ENCODE measurements at regions not wholly inside any gene's neighbourhood (a gene's known extent, or its start where the extent isn't known, plus 50 kb on each side); places are given as distances from the start of the nearest gene placed in this dataset.

DNA sequence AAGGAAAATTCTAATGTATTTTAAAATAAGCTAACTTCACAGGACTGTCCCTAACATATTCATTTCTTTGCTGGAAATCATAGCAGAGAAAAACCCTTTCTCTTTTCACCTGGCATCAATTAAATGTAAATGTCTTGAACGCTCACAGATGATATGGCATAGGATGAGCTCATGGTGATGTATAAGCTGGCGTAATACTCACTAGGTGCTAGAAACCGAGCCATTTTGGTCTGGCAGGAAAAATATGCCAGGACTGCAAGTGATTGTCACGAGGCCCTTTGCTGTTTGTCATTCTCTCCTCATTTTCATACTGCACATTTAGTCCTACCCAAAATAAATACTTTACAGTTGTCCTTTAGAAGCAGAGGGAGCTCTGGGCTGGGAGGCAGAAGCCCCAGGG is 222.7 kb upstream of the LNX1 start:
- H3F3A ChIP-seq (ENCODE audit: insufficient read depth, low read length, poor library complexity, severe bottlenecking) = no peaks in the 10 kb centered on the region
- H3K27me3 ChIP-seq (ENCODE audit: insufficient read depth, low read depth, low read length) = no peaks in the 10 kb centered on the region
- H2AFZ ChIP-seq (ENCODE audit: low read depth, low read length) = no peak overlapping the region
- no peak for TF ChIP-seq EP300 (conservative IDR thresholded peaks at IDR 0.05; ENCODE audit: poor library complexity, severe bottlenecking)
- no peak for TF ChIP-seq SMC3 (conservative IDR thresholded peaks at IDR 0.05; ENCODE audit: poor library complexity)
- no peak for TF ChIP-seq EZH2 (IDR thresholded peaks at IDR 0.05; ENCODE audit: borderline replicate concordance, insufficient read depth, low read length, poor library complexity, severe bottlenecking)
- TF ChIP-seq, protein P1, sequence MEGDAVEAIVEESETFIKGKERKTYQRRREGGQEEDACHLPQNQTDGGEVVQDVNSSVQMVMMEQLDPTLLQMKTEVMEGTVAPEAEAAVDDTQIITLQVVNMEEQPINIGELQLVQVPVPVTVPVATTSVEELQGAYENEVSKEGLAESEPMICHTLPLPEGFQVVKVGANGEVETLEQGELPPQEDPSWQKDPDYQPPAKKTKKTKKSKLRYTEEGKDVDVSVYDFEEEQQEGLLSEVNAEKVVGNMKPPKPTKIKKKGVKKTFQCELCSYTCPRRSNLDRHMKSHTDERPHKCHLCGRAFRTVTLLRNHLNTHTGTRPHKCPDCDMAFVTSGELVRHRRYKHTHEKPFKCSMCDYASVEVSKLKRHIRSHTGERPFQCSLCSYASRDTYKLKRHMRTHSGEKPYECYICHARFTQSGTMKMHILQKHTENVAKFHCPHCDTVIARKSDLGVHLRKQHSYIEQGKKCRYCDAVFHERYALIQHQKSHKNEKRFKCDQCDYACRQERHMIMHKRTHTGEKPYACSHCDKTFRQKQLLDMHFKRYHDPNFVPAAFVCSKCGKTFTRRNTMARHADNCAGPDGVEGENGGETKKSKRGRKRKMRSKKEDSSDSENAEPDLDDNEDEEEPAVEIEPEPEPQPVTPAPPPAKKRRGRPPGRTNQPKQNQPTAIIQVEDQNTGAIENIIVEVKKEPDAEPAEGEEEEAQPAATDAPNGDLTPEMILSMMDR (IDR thresholded peaks at IDR 0.05; ENCODE audit: poor library complexity, severe bottlenecking) = no peak
- TF ChIP-seq, protein P2, sequence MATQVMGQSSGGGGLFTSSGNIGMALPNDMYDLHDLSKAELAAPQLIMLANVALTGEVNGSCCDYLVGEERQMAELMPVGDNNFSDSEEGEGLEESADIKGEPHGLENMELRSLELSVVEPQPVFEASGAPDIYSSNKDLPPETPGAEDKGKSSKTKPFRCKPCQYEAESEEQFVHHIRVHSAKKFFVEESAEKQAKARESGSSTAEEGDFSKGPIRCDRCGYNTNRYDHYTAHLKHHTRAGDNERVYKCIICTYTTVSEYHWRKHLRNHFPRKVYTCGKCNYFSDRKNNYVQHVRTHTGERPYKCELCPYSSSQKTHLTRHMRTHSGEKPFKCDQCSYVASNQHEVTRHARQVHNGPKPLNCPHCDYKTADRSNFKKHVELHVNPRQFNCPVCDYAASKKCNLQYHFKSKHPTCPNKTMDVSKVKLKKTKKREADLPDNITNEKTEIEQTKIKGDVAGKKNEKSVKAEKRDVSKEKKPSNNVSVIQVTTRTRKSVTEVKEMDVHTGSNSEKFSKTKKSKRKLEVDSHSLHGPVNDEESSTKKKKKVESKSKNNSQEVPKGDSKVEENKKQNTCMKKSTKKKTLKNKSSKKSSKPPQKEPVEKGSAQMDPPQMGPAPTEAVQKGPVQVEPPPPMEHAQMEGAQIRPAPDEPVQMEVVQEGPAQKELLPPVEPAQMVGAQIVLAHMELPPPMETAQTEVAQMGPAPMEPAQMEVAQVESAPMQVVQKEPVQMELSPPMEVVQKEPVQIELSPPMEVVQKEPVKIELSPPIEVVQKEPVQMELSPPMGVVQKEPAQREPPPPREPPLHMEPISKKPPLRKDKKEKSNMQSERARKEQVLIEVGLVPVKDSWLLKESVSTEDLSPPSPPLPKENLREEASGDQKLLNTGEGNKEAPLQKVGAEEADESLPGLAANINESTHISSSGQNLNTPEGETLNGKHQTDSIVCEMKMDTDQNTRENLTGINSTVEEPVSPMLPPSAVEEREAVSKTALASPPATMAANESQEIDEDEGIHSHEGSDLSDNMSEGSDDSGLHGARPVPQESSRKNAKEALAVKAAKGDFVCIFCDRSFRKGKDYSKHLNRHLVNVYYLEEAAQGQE (IDR thresholded peaks at IDR 0.05; ENCODE audit: borderline replicate concordance) = no peak
- TF ChIP-seq POLR2AphosphoS5 (IDR thresholded peaks at IDR 0.05) = no peak
- no peak for TF ChIP-seq RAD21 (conservative IDR thresholded peaks at IDR 0.05)
- H4K20me1 ChIP-seq (ENCODE audit: insufficient read depth) = no peaks in the 10 kb centered on the region
- no peak overlapping the region for H3K9ac ChIP-seq (ENCODE audit: low read length)
- no peaks in the 10 kb centered on the region for H3K36me3 ChIP-seq (ENCODE audit: insufficient read depth, low read length)
- no peaks in the 10 kb centered on the region for H3K79me2 ChIP-seq (replicated peaks; ENCODE audit: insufficient read depth, low read length)
- H3K4me3 ChIP-seq (ENCODE audit: low read length) = no peak overlapping the region
- H3K27ac ChIP-seq (ENCODE audit: low read length) = no peak overlapping the region
- no peaks in the 10 kb centered on the region for H3K9me2 ChIP-seq (ENCODE audit: insufficient read depth, low read length)
- no peaks in the 10 kb centered on the region for H3K9me3 ChIP-seq (ENCODE audit: low read length)
- no peak overlapping the region for H3K4me2 ChIP-seq (ENCODE audit: low read length)

DNA sequence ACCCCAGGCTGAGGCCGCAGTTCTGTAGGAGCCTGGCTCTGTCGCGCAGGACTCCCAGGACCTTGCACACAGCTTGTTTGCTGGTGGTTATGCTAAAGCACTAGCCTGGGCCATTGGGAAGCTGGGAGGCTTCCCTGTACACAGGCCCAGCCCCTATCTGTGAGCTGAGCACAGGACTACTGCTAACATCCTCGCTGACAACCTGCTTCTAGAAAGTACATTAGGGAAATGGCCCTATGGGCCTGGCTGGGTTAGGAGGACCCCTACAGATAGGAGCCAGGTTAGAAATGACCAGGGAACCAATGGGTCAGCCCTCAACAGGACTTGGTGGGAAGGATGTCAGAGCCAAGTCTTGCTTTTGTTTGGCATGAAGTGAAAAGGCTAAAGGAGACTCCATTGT is 219.4 kb upstream of the LNX1 start:
- Histone ChIP-seq H2AFZ (ENCODE audit: low read depth, low read length) (no peak overlapping the region), H3K4me2 (ENCODE audit: low read length) (no peak overlapping the region), H3K9me2 (ENCODE audit: insufficient read depth, low read length) (no peaks in the 10 kb centered on the region), H3K79me2 (replicated peaks; ENCODE audit: insufficient read depth, low read length) (no peaks in the 10 kb centered on the region), H3F3A (ENCODE audit: insufficient read depth, low read length, poor library complexity, severe bottlenecking) (no peaks in the 10 kb centered on the region), H3K27ac (ENCODE audit: low read length) (no peak overlapping the region), H3K9ac (ENCODE audit: low read length) (no peak overlapping the region), H3K36me3 (ENCODE audit: insufficient read depth, low read length) (no peaks in the 10 kb centered on the region), H4K20me1 (ENCODE audit: insufficient read depth) (no peaks in the 10 kb centered on the region), H3K27me3 (ENCODE audit: insufficient read depth, low read depth, low read length) (no peaks in the 10 kb centered on the region), H3K9me3 (ENCODE audit: low read length) (no peaks in the 10 kb centered on the region), H3K4me3 (ENCODE audit: low read length) (no peak overlapping the region)
- no peak for TF ChIP-seq TAF1 (IDR thresholded peaks at IDR 0.05; ENCODE audit: low read depth)
- TF ChIP-seq, protein P1 (IDR thresholded peaks at IDR 0.05; ENCODE audit: poor library complexity, severe bottlenecking) = no peak
- TF ChIP-seq, protein P2 (IDR thresholded peaks at IDR 0.05; ENCODE audit: borderline replicate concordance) = no peak
- no peak for TF ChIP-seq POLR2AphosphoS5 (IDR thresholded peaks at IDR 0.05)
- no peak for TF ChIP-seq SMC3 (conservative IDR thresholded peaks at IDR 0.05; ENCODE audit: poor library complexity)
- TF ChIP-seq EP300 (conservative IDR thresholded peaks at IDR 0.05; ENCODE audit: poor library complexity, severe bottlenecking) = no peak
- no peak for TF ChIP-seq EZH2 (IDR thresholded peaks at IDR 0.05; ENCODE audit: borderline replicate concordance, insufficient read depth, low read length, poor library complexity, severe bottlenecking)
- TF ChIP-seq MXI1 (conservative IDR thresholded peaks at IDR 0.05; ENCODE audit: poor library complexity, severe bottlenecking) = no peak
- no peak for TF ChIP-seq RAD21 (conservative IDR thresholded peaks at IDR 0.05)
